MV-4-11 (cell line): ENCODE measurements at regions not wholly inside any gene's neighbourhood (a gene's known extent, or its start where the extent isn't known, plus 50 kb on each side); places are given as distances from the start of the nearest gene placed in this dataset.
A peak's percentile ranks its signal among the peaks of the same experiment; 100 is the strongest.
"Not testable (repeated sequence)": the region's sequence is repeated elsewhere in the genome, so short reads cannot be mapped to it uniquely, and the experiment has no call there.

Source experiments
- DNase-seq: peaks from one replicate; lab custom pipeline; 2025; lab: John Stamatoyannopoulos, UW

GRCh38 chr6:30832864-30833263 is 51.5 kb upstream of the DDR1 start:
- no peak for DNase-seq

DNA sequence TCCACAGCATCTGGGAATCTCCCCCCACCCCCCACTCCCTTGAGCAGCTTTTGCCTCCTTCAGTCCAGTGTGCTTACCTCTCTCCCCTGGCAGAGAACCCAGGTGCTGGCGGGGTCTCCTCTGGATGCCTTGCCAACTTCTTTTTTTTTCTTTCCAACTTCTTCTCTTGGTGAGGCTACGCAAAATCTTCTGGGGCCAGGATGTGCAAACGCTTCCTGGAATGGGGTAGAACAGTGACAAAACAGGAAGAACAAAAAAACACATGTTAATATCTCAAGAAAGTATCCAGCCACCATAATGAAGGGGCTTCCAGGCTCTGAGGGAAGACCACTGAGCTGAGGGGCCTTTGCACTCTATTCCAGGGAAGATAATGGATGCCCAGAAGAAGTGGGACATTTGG is 53.9 kb upstream of the DDR1 start:
- DNase-seq, result peak; percentile 68

DNA sequence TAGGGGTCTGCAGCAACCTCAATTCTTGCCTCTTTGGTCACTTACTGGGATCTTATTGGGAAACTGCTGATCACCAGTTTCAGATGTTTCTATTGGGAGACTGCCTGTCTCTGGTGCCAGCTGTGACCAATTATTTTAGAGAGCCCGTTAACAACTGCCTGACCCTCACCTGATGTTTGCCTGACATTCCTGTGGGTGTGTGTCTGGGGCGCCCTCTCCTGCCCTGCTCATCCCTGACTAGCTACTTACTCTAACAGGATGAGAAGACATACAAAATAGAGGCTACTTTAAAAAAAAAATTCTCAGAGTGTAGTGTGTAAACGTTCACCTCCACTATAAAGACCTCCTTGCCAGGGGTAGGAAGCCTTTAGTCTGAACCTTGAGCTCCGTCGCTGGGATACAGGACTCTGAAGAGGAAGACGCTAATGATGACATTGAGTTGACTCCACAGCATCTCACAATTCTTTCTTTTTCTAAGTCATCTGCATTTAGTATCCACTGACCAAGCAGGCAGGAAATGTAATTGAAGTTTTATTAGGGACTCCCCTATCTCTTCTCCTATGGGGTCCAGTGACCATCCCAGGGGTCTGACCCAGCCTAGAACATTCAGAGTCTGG is 54.6 kb upstream of the DDR1 start:
- no peak for DNase-seq

DNA sequence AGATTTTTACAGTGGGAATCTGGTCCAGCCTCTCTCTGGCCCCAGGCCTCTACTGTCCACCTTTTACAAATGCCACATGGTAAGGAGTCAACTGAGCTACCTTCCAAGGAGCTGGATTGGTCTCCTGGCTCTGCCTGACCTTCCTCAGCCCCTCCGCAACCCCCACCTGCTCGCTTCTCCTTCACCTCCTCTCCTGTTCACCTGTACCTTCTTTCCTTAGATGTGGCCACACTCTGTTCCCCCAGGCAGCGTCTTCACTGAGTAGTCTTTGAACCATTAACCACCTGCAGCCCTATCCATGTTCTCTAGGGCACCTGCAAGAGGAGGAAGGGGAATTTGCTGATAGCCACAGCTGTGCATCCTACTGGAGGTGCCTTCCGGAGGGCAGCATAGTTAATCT is 55.3 kb upstream of the DDR1 start:
- no peak for DNase-seq

GRCh38 chr6:30828027-30828962 is 56.0 kb upstream of the DDR1 start:
- DNase-seq, result peak; percentile 62

GRCh38 chr6:30826961-30827342 is 57.4 kb upstream of the DDR1 start:
- DNase-seq, result no peak

- DNase-seq, result peak; percentile 16
These were observed 59.6 kb upstream of the DDR1 start for GRCh38 chr6:30824698-30825097.

DNA sequence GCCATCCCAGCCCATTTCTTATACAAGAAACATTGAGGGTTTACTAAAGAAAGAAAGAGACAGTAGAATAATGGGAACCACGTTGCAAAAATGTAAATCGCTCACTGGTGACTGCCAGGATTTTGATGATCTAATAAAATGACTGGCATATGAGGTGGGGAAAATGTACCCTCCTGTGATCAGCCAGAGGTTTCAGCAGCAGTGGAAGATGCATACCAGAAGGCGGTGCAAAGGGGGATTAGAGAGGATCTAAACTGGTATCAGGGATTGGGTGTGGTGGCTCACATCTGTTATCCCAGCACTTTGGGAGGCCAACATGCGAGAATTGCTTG is 60.8 kb upstream of the DDR1 start:
- no peak for DNase-seq

GRCh38 chr6:30821862-30822784 is 62.2 kb upstream of the DDR1 start:
- peak; percentile 23 for DNase-seq

GRCh38 chr6:30820193-30820592 is 64.1 kb upstream of the DDR1 start:
- no peak for DNase-seq

DNA sequence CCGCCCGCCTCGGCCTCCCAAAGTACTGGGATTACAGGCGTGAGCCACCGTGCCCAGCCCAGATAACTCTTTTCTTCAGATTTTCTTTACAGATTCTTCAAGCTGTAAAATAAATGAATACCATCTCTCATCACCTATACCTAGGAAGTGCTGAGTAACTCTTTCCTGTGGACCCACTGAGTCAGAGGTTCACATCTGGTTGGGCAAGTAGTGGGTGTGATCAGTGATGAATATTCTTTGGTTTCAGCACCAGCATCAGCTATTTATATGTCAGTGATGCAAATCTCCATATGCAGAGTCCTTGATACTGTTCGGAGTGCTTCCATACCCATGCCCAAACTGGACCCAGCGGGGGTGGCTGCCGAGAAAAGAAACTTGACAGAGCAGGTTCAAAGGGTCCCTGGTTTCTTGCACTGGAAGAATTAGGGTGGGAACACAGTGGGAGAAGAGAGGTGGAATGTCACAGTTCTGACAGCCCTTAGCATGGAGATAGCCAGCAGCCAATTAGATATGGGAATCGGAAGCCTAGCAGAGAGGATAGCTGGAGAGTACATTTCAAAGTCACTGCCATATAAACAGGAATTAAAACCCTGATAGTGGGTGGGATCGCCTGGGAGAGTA is 64.9 kb upstream of the DDR1 start:
- no peak for DNase-seq

GRCh38 chr6:30818391-30818841 is 65.9 kb upstream of the DDR1 start:
- DNase-seq, result peak; percentile 7

- DNase-seq, result no peak
These were observed 67.3 kb upstream of the DDR1 start for GRCh38 chr6:30816791-30817739.

GRCh38 chr6:30816296-30816695 is 68.0 kb upstream of the DDR1 start:
- not testable (repeated sequence) for DNase-seq

GRCh38 chr6:30815041-30815742 is 69.1 kb upstream of the DDR1 start:
- not testable (repeated sequence) for DNase-seq

DNA sequence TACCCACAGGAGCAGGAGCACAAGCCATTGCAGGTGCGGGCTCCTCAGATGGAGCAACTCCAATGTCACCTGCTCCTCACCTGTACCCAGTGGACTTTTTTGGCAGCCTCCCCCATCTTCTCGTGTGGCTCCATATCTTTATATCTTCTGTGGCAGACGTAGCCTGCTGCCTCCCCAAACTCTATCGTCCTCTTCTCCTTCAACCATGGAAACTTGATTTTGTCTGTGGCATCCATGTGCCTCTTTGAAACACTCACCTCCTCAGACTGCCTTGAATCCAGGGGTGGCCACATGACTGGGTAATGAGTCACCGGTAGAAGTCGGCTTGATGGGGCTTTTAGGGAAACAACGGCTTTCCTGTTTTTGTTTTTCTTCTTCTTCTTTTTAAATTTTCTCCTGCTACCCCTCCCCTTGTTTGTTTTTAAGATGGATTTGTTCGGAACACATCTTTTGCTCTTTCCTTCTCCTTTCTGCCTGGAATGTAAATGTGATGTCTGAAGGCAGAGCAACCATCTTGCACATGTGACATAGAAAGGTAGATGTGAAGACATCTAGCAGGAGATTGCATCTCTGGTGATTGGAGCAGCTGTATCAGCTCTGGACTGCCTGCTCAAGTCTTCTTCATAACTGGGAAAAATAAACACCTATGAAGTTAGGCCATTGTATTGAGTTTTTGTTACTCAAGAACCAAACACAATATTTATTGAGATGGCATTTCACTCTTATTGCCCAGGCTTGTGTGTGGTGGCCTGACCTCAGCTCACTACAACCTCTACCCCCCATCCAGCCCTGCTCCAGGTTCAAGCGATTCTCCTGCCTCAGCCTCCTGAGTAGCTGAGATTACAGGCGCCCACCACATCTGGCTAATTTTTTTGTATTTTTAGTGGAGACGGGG is 69.9 kb upstream of the DDR1 start:
- peak; percentile 70 for DNase-seq

DNA sequence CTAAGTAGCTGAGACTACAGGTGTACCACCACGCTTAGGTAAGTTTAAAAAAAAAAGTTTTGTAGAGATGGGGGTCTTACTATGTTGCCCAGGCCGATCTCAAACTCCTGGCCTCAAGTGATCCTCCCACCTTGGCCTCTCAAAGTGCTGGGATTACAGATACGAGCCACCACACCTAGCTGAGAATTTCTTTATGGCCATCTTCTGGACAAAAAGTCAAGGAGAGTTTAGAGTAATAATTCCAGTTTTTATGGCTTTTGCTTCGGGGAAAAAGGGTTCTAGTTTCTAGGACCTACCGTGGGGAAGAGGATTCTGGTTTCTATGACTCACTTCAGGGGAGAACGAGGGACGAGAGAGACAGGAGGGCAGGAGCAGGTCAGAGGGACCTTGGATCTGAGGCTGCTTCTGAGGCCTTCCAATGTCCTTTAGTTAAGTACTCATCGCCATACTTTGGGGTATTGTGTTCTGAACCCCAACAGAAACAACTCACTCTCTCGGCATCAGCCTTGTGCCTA is 69.3 kb upstream of the IER3 start:
- no peak for DNase-seq

- no peak for DNase-seq
These were observed 66.5 kb upstream of the IER3 start for GRCh38 chr6:30810813-30811339.

GRCh38 chr6:30807566-30807965 is 63.2 kb upstream of the IER3 start:
- not testable (repeated sequence) for DNase-seq
